ENCODE measurements at regions not wholly inside any gene's neighbourhood (a gene's known extent, or its start where the extent isn't known, plus 50 kb on each side); places are given as distances from the start of the nearest gene placed in this dataset.

DNA sequence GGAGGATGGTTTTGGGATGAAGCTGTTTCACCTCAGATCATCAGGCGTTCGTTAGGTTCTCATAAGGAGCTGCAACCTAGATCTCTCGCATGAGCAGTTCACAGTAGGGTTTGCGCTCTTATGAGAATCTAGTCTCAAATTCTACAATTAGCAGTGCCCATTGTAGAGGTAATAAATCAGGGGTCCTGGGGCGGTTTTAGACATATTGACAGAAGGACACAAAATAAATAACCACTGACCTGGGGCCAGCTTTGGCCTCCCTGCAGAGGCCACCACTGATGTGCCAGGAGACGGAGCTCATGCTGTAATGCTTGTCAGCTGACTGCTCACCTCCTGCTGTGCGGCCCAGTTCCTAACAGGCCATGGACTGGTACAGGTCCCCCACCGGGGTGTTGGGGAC lies 67.6 kb upstream of the SPATA31D4 start (continued):
- TF ChIP-seq BCLAF1 (IDR thresholded peaks at IDR 0.05) (no peak), NR2F1 (conservative IDR thresholded peaks at IDR 0.05) (no peak), RAD51 (IDR thresholded peaks at IDR 0.05) (no peak), ZNF622 (IDR thresholded peaks at IDR 0.05) (no peak), ZBTB40 (IDR thresholded peaks at IDR 0.05; ENCODE audit: borderline replicate concordance) (no peak)

DNA sequence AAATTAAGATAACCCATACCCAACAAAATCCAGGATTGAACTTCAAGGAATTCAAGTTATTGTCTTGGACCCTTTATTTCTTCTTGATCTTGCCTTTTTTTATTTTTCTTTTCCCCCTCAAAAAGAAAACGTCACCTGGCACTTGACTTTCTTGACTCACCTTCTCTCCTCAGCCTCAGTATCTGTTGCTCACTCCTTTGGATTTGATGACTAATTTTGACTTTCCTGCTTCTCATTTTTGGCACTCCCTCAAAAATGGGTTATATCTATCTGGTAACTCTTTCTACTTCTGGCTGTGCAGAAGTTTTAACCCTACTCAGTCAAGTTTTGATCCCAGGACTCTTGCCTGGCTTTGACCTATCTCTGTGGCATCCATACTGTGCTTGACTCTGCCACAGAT lies 66.6 kb upstream of the SPATA31D4 start:
- no peaks in the 10 kb centered on the region for H3K9me3 ChIP-seq (replicated peaks; ENCODE audit: control insufficient read depth, insufficient read depth, low read length)
- ChIA-PET POLR2A (no interaction called here), CTCF (no interaction called here), RAD21 (ENCODE audit: unreplicated experiment) (no interaction called here), SMC1A (ENCODE audit: uncharacterized antibody, unreplicated experiment) (no interaction called here)
- no peaks in the 10 kb centered on the region for H3K36me3 ChIP-seq (ENCODE audit: control insufficient read depth in 2 of 2, insufficient read depth in 2 of 2, low read length in 1 of 2)
- H3K4me2 ChIP-seq (ENCODE audit: control insufficient read depth, insufficient read depth) = no peak overlapping the region
- H3K27me3 ChIP-seq (replicated peaks in 1 of 2; ENCODE audit: control insufficient read depth in 2 of 2, insufficient read depth in 2 of 2, low read length in 1 of 2) = no peaks in the 10 kb centered on the region
- ATAC-seq = no peak
- BruUV-seq (replicated peaks) = no TSS peak
- DNase-seq (ENCODE audit: low read depth, low spot score) = no peak
- intact Hi-C loops (cut with micrococcal nuclease; ENCODE audit: unreplicated experiment) = no loop called here
- no peaks in the 10 kb centered on the region for H3K4me1 ChIP-seq (ENCODE audit: control insufficient read depth, insufficient read depth, low read length)
- no peaks in the 10 kb centered on the region for H4K20me1 ChIP-seq (ENCODE audit: control insufficient read depth, insufficient read depth)
- WGBS (ENCODE audit: insufficient coverage, insufficient replicate concordance, low lambda C conversion rate, missing lambda C conversion rate) = 0% methylated on average over 1 of the region's 1 CpG
- no peak overlapping the region for H3K4me3 ChIP-seq
- H3K9ac ChIP-seq (ENCODE audit: control insufficient read depth, insufficient read depth, low read length) = no peak overlapping the region
- no peak for FAIRE-seq
- H2AFZ ChIP-seq (ENCODE audit: control insufficient read depth, low read depth, low read length) = no peak overlapping the region
- in situ Hi-C loops (cut with MboI) = no loop called here
- H3K27ac ChIP-seq (ENCODE audit: control insufficient read depth, insufficient read depth) = no peak overlapping the region
- H3K79me2 ChIP-seq (ENCODE audit: control insufficient read depth, insufficient read depth, low read length) = no peaks in the 10 kb centered on the region
- TF ChIP-seq BCLAF1 (IDR thresholded peaks at IDR 0.05) = no peak
- TF ChIP-seq TCF3 (IDR thresholded peaks at IDR 0.05; ENCODE audit: borderline replicate concordance, insufficient read depth, low read depth, low read length) = no peak
- no peak for TF ChIP-seq ZNF217 (IDR thresholded peaks at IDR 0.05)
- no peak for TF ChIP-seq USF2 (IDR thresholded peaks at IDR 0.05; ENCODE audit: borderline replicate concordance, low read depth, low read length)
- no peak for TF ChIP-seq IKZF1 (conservative IDR thresholded peaks at IDR 0.05)
- no peak for TF ChIP-seq RELA (IDR thresholded peaks at IDR 0.05; ENCODE audit: borderline replicate concordance, partially characterized antibody)
- TF ChIP-seq MYB (IDR thresholded peaks at IDR 0.05; ENCODE audit: borderline replicate concordance, low read depth, low read length) = no peak
- no peak for TF ChIP-seq KLF5 (IDR thresholded peaks at IDR 0.05; ENCODE audit: partially characterized antibody)
- no peak for TF ChIP-seq SMAD1 (IDR thresholded peaks at IDR 0.05; ENCODE audit: low read depth, partially characterized antibody)
